ENCODE measurements at regions not wholly inside any gene's neighbourhood (a gene's known extent, or its start where the extent isn't known, plus 50 kb on each side); places are given as distances from the start of the nearest gene placed in this dataset.
"Not testable (repeated sequence)": the region's sequence is repeated elsewhere in the genome, so short reads cannot be mapped to it uniquely, and the experiment has no call there.

- H3K9me3 ChIP-seq (ENCODE audit: insufficient read depth, low read length), result no peaks in the 10 kb centered on the region
- no peak for TF ChIP-seq EZH2phosphoT487 (IDR thresholded peaks at IDR 0.05; ENCODE audit: low read depth)
- TF ChIP-seq CTCF (IDR thresholded peaks at IDR 0.05; ENCODE audit: low read depth, low read length), result no peak
- no peaks in the 10 kb centered on the region for H3K36me3 ChIP-seq (replicated peaks; ENCODE audit: low read depth, low read length)
- H3K27ac ChIP-seq (ENCODE audit: low read length), result no peak overlapping the region
- no peaks in the 10 kb centered on the region for H3K27me3 ChIP-seq (ENCODE audit: low read depth, low read length)
- H3K4me3 ChIP-seq (ENCODE audit: low read length), result no peak overlapping the region
- H3K9ac ChIP-seq (ENCODE audit: low read length), result no peak overlapping the region
- no peak overlapping the region for H3K4me2 ChIP-seq (ENCODE audit: low read length)
- no peaks in the 10 kb centered on the region for H4K20me1 ChIP-seq (ENCODE audit: insufficient read depth, low read length)
- no peaks in the 10 kb centered on the region for H3K79me2 ChIP-seq (ENCODE audit: low read length)
- no peaks in the 10 kb centered on the region for H3K4me1 ChIP-seq (ENCODE audit: low read length)
- no peak overlapping the region for H2AFZ ChIP-seq (ENCODE audit: low read depth, low read length)
Observed at GRCh38 chr11:31956310-31956709, 134.6 kb upstream of the RCN1 start.

- no peaks in the 10 kb centered on the region for H3K79me2 ChIP-seq (ENCODE audit: low read length)
- H4K20me1 ChIP-seq (ENCODE audit: insufficient read depth, low read length), result no peaks in the 10 kb centered on the region
- H3K9ac ChIP-seq (ENCODE audit: low read length), result no peak overlapping the region
- TF ChIP-seq EZH2phosphoT487 (IDR thresholded peaks at IDR 0.05; ENCODE audit: low read depth), result no peak
- no peak for TF ChIP-seq CTCF (IDR thresholded peaks at IDR 0.05; ENCODE audit: low read depth, low read length)
- no peak overlapping the region for H3K4me3 ChIP-seq (ENCODE audit: low read length)
- no peaks in the 10 kb centered on the region for H3K36me3 ChIP-seq (replicated peaks; ENCODE audit: low read depth, low read length)
- no peak overlapping the region for H2AFZ ChIP-seq (ENCODE audit: low read depth, low read length)
- no peaks in the 10 kb centered on the region for H3K4me1 ChIP-seq (ENCODE audit: low read length)
- no peak overlapping the region for H3K4me2 ChIP-seq (ENCODE audit: low read length)
- no peaks in the 10 kb centered on the region for H3K27me3 ChIP-seq (ENCODE audit: low read depth, low read length)
- H3K27ac ChIP-seq (ENCODE audit: low read length), result no peak overlapping the region
- no peaks in the 10 kb centered on the region for H3K9me3 ChIP-seq (ENCODE audit: insufficient read depth, low read length)
Observed at GRCh38 chr11:31955838-31956237, 135.0 kb upstream of the RCN1 start.

- H3K4me1 ChIP-seq (ENCODE audit: low read length), result no peaks in the 10 kb centered on the region
- no peaks in the 10 kb centered on the region for H3K9me3 ChIP-seq (ENCODE audit: insufficient read depth, low read length)
- no peak overlapping the region for H2AFZ ChIP-seq (ENCODE audit: low read depth, low read length)
- no peak overlapping the region for H3K9ac ChIP-seq (ENCODE audit: low read length)
- no peak overlapping the region for H3K27ac ChIP-seq (ENCODE audit: low read length)
- no peaks in the 10 kb centered on the region for H3K27me3 ChIP-seq (ENCODE audit: low read depth, low read length)
- no peaks in the 10 kb centered on the region for H3K79me2 ChIP-seq (ENCODE audit: low read length)
- H4K20me1 ChIP-seq (ENCODE audit: insufficient read depth, low read length), result no peaks in the 10 kb centered on the region
- H3K4me3 ChIP-seq (ENCODE audit: low read length), result no peak overlapping the region
- no peak overlapping the region for H3K4me2 ChIP-seq (ENCODE audit: low read length)
- H3K36me3 ChIP-seq (replicated peaks; ENCODE audit: low read depth, low read length), result no peaks in the 10 kb centered on the region
- TF ChIP-seq EZH2phosphoT487 (IDR thresholded peaks at IDR 0.05; ENCODE audit: low read depth) (no peak), CTCF (IDR thresholded peaks at IDR 0.05; ENCODE audit: low read depth, low read length) (no peak)
Observed at GRCh38 chr11:31953803-31954327, 137.0 kb upstream of the RCN1 start.

GRCh38 chr11:31949733-31950200 lies 138.6 kb upstream of the PAX6 start:
- not testable (repeated sequence) for H3K9ac ChIP-seq (ENCODE audit: low read length); H3K4me2 ChIP-seq (ENCODE audit: low read length); H3K36me3 ChIP-seq (replicated peaks; ENCODE audit: low read depth, low read length); H4K20me1 ChIP-seq (ENCODE audit: insufficient read depth, low read length); H3K4me3 ChIP-seq (ENCODE audit: low read length); H3K4me1 ChIP-seq (ENCODE audit: low read length); H3K79me2 ChIP-seq (ENCODE audit: low read length); H2AFZ ChIP-seq (ENCODE audit: low read depth, low read length); H3K27ac ChIP-seq (ENCODE audit: low read length); H3K9me3 ChIP-seq (ENCODE audit: insufficient read depth, low read length); H3K27me3 ChIP-seq (ENCODE audit: low read depth, low read length)

- peaks cover 7% of the 10 kb centered on the region for H3K4me1 ChIP-seq (ENCODE audit: low read length)
- H3K4me2 ChIP-seq (ENCODE audit: low read length), result no peak overlapping the region
- no peaks in the 10 kb centered on the region for H3K36me3 ChIP-seq (replicated peaks; ENCODE audit: low read depth, low read length)
- no peak overlapping the region for H3K4me3 ChIP-seq (ENCODE audit: low read length)
- H3K79me2 ChIP-seq (ENCODE audit: low read length), result no peaks in the 10 kb centered on the region
- no peak overlapping the region for H3K9ac ChIP-seq (ENCODE audit: low read length)
- no peak overlapping the region for H2AFZ ChIP-seq (ENCODE audit: low read depth, low read length)
- H4K20me1 ChIP-seq (ENCODE audit: insufficient read depth, low read length), result no peaks in the 10 kb centered on the region
- no peaks in the 10 kb centered on the region for H3K27me3 ChIP-seq (ENCODE audit: low read depth, low read length)
- no peaks in the 10 kb centered on the region for H3K9me3 ChIP-seq (ENCODE audit: insufficient read depth, low read length)
- H3K27ac ChIP-seq (ENCODE audit: low read length), result no peak overlapping the region
- TF ChIP-seq EZH2phosphoT487 (IDR thresholded peaks at IDR 0.05; ENCODE audit: low read depth) (no peak), CTCF (IDR thresholded peaks at IDR 0.05; ENCODE audit: low read depth, low read length) (no peak)
Observed at GRCh38 chr11:31947051-31947450, 135.9 kb upstream of the PAX6 start.
